IPS DF 6.9 (cell line): ENCODE measurements at regions not wholly inside any gene's neighbourhood (a gene's known extent, or its start where the extent isn't known, plus 50 kb on each side); places are given as distances from the start of the nearest gene placed in this dataset.

Experiments used
- DNase-seq: peaks from one replicate; pipeline ENCODE4 v3.0.0-alpha.2; 2013; ENCODE audit warnings: low read depth, low spot score
- H3K27ac ChIP-seq: one replicate; pipeline ENCODE4 v1.5.1; 2013; ENCODE audit warnings: low read length, control low read depth
- H3K27me3 ChIP-seq: 2 replicates; pipeline ENCODE4 v1.6.1; 2013; ENCODE audit warnings: mild to moderate bottlenecking, low read length; ENCODE audit not compliant: control insufficient read depth, insufficient read depth
- H3K36me3 ChIP-seq: 2 replicates; pipeline ENCODE4 v1.6.1; 2013; ENCODE audit warnings: low read length; ENCODE audit not compliant: control insufficient read depth, insufficient read depth
- H3K4me1 ChIP-seq: 2 replicates; pipeline ENCODE4 v1.6.1; 2013; ENCODE audit warnings: low read length; ENCODE audit not compliant: control insufficient read depth, insufficient read depth
- H3K4me3 ChIP-seq: 2 replicates; pipeline ENCODE4 v1.5.1; 2013; ENCODE audit warnings: mild to moderate bottlenecking, low read length
- H3K9me3 ChIP-seq: 2 replicates; pipeline ENCODE4 v1.6.1; 2013; ENCODE audit warnings: low read length, inconsistent platforms; ENCODE audit not compliant: control insufficient read depth, insufficient read depth
- WGBS: extraction: QIAGEN DNeasy Blood & Tissue Kit; methylation state at CpG from one replicate; pipeline ENCODE4 v1.1.7; 2013; ENCODE audit warnings: mixed read lengths, missing lambda C conversion rate; ENCODE audit not compliant: insufficient read length, insufficient coverage; 5-methylcytosine and 5-hydroxymethylcytosine counted together

DNA sequence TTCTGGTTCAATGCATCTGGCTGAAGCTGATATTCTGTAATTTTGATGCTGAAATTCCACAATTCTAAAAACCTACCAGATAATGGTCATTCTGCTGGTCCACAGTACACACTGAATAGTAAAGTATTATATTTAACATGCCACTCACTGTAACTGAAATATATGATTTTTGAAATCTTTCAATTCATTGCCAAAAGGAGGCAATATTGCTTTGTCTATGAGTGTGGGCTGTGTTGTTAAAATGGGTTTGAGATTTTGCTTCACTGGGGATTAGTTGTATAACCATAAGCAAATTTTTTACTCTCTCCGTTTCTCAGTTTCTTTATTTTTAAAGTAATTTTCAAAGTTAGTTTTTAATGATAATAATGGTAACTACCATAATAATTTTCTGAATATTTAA lies 1404.1 kb upstream of the IGFBP7 start:
- DNase-seq: no peak
- Histone ChIP-seq H3K4me3 (no peak overlapping the region), H3K27ac (no peak overlapping the region), H3K4me1 (no peaks in the 10 kb centered on the region), H3K36me3 (no peaks in the 10 kb centered on the region), H3K9me3 (no peaks in the 10 kb centered on the region), H3K27me3 (no peaks in the 10 kb centered on the region)
- no CpG with 5 or more reads among the region's 1 CpG for WGBS

DNA sequence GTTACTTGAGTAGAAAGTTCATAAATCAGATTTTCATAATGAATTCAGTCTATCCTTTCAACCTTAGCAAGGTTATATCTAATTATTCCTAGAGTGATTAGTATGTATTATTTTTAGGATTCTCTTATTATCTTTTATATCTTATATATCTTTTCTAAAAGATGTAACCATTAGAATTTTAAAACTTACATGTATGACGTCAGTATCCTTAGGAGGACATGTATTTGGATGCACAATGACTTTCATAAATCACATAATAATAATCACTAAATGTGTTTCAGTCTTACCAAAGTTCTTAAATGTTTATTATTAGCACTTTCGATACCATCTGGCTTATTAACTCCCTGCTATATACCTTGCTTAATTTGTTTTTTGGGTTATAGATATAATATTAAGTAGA lies 1400.5 kb upstream of the IGFBP7 start:
- Histone ChIP-seq H3K9me3 (no peaks in the 10 kb centered on the region), H3K36me3 (no peaks in the 10 kb centered on the region), H3K4me3 (no peak overlapping the region), H3K4me1 (no peaks in the 10 kb centered on the region), H3K27ac (no peak overlapping the region), H3K27me3 (no peaks in the 10 kb centered on the region)
- DNase-seq: no peak
- WGBS: no CpG with 5 or more reads among the region's 2 CpGs

DNA sequence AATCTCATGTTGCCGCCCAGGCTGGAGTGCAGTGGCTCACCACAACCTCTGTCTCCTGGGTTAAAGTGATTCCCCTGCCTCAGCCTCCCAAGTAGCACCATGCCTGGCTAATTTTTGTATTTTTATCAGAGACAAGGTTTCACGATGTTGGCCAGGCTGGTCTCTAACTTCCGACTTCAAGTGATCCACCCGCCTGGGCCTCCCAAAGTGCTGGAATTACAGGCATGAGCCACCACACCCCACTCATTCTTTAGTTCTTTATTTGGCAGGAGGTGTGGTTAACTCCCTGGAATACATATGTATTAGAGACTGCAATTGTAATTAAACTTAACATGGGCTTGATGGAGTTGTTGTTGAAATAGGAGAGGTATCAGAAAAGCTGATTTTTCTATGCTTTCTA lies 1396.9 kb upstream of the IGFBP7 start:
- Histone ChIP-seq H3K9me3 (no peaks in the 10 kb centered on the region), H3K27ac (no peak overlapping the region), H3K36me3 (no peaks in the 10 kb centered on the region), H3K4me3 (no peak overlapping the region), H3K4me1 (no peaks in the 10 kb centered on the region), H3K27me3 (no peaks in the 10 kb centered on the region)
- no peak for DNase-seq
- WGBS: no CpG with 5 or more reads among the region's 4 CpGs

DNA sequence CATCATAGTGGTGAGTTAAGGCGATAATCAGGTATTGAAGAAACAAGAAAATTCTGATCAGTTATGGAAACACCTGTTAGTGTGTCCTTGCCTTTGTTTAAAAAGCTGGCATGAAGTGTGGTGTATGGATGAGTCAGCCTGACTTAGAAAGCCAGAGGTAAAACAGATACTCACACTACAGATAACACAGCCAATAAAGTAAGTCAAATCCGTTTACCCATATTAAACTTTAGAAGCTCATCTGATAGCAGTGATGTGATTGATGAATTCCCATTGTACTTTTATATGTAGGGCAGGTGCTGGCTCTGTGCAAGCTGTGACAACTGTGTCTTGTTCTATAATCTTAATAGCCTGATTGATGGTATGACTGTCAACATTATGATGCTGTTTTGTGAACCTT lies 1392.7 kb upstream of the IGFBP7 start:
- no peaks in the 10 kb centered on the region for H3K27me3 ChIP-seq
- no peaks in the 10 kb centered on the region for H3K4me1 ChIP-seq
- no peak overlapping the region for H3K4me3 ChIP-seq
- H3K9me3 ChIP-seq: no peaks in the 10 kb centered on the region
- DNase-seq: no peak
- no peaks in the 10 kb centered on the region for H3K36me3 ChIP-seq
- WGBS: no CpG with 5 or more reads among the region's 2 CpGs
- no peak overlapping the region for H3K27ac ChIP-seq

DNA sequence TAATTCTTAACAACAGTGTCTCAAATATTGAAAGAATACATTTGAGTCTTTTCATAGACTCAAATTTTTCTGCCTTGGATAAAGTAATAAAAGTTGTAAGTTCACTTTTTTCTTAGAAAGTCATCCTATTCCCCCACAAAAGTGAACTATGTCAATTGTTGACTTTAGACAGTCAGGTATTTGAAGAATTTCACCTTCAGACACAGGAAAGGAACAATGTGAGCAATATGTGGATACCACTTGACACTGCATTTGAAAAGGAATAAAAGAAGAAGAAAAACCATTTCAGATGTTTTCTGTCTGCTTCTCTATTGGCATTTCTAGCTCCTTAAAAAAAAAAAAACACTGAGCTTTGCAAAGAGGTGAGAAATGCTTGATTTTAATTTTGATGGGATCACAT lies 1389.0 kb upstream of the IGFBP7 start:
- no peak overlapping the region for H3K4me3 ChIP-seq
- DNase-seq: no peak
- H3K27me3 ChIP-seq: no peaks in the 10 kb centered on the region
- no peak overlapping the region for H3K27ac ChIP-seq
- no peaks in the 10 kb centered on the region for H3K9me3 ChIP-seq
- no peaks in the 10 kb centered on the region for H3K4me1 ChIP-seq
- no peaks in the 10 kb centered on the region for H3K36me3 ChIP-seq

DNA sequence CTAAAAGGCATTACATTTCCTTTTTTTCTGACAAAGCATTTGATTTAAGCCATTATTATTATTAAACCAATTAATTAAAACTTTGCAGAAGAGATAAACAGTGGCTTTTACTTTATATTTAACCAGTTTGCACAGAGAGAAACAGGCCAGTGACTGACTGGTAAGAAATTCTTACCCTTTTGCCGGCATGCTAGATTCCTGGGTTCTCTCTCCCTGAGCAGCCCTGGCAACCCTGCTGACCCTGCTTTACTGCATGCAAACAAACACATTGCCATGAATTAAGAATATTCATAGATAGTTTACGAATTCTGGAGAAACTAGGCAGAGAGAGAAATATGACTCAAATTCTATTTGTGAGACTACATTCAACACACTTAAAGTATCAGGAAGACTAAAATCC lies 1381.4 kb upstream of the IGFBP7 start:
- Histone ChIP-seq H3K4me1 (no peaks in the 10 kb centered on the region), H3K36me3 (no peaks in the 10 kb centered on the region), H3K9me3 (no peaks in the 10 kb centered on the region), H3K27me3 (no peaks in the 10 kb centered on the region), H3K27ac (no peak overlapping the region), H3K4me3 (no peak overlapping the region)
- WGBS: no CpG with 5 or more reads among the region's 2 CpGs
- no peak for DNase-seq

DNA sequence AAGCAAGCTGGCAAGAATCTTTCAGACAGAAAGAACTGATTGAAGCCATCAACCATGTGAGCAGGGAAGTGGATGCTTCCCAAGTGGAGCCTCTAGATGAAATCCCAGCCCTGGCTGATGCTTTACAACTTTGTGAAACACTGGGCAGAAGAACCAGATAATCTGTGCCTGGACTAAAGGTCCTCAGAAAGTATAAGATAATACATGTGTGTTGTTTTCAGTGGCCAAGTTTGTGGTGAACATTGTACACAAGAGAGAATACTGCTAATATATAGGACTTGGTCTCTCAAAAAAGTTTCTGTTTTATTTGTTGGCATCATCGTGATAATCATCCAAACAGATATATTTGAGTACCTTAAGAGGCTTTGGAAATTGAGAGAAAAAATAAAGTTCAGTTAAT lies 1367.8 kb upstream of the IGFBP7 start:
- H3K4me3 ChIP-seq: no peak overlapping the region
- DNase-seq: no peak
- no peak overlapping the region for H3K27ac ChIP-seq
- no CpG with 5 or more reads among the region's 1 CpG for WGBS
- H3K9me3 ChIP-seq: no peaks in the 10 kb centered on the region
- no peaks in the 10 kb centered on the region for H3K4me1 ChIP-seq
- H3K36me3 ChIP-seq: no peaks in the 10 kb centered on the region
- no peaks in the 10 kb centered on the region for H3K27me3 ChIP-seq

DNA sequence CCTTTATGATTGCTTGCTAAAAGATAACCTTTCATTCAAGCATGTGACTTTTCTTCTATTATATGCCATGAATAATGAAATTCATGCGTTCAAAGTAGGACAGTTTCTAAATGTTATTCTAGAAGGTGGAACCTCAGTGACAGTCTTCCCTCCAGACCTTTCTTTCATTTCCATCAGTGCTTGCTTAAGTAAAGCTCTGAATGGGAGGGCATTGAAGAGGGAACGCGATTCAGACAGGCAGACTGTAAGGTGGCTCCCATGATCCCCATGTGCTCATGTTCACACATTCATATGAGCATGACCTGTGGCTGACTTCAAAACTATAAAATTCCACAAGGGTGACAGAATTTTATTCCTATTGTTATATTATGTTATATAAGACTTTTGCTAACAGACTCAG lies 1367.3 kb upstream of the IGFBP7 start:
- H3K27ac ChIP-seq: no peak overlapping the region
- DNase-seq: no peak
- no peaks in the 10 kb centered on the region for H3K4me1 ChIP-seq
- H3K27me3 ChIP-seq: no peaks in the 10 kb centered on the region
- no peaks in the 10 kb centered on the region for H3K9me3 ChIP-seq
- WGBS: no CpG with 5 or more reads among the region's 3 CpGs
- H3K4me3 ChIP-seq: no peak overlapping the region
- no peaks in the 10 kb centered on the region for H3K36me3 ChIP-seq

DNA sequence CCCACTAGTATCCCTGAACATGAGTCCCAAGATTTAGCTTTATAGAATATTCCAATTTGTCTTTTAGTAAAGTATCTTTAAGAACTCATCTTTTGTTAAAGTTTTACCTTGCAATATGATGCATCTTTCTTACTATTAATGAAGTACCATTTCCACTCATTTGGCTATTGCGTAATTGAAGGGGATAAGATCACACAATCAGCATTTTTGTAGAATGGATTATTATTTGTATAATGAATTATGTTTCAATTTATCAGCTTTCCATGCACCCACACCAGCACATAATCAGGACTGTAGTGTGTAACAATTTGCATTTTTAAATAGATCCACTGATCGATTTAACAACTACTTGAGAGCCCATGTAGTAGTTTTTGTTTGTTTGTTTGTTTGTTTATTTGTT lies 1364.9 kb upstream of the IGFBP7 start:
- Histone ChIP-seq H3K27ac (no peak overlapping the region), H3K4me1 (no peaks in the 10 kb centered on the region), H3K27me3 (no peaks in the 10 kb centered on the region), H3K9me3 (no peaks in the 10 kb centered on the region), H3K36me3 (no peaks in the 10 kb centered on the region), H3K4me3 (no peak overlapping the region)
- no peak for DNase-seq
- no CpG with 5 or more reads among the region's 2 CpGs for whole genome bisulfite sequencing

DNA sequence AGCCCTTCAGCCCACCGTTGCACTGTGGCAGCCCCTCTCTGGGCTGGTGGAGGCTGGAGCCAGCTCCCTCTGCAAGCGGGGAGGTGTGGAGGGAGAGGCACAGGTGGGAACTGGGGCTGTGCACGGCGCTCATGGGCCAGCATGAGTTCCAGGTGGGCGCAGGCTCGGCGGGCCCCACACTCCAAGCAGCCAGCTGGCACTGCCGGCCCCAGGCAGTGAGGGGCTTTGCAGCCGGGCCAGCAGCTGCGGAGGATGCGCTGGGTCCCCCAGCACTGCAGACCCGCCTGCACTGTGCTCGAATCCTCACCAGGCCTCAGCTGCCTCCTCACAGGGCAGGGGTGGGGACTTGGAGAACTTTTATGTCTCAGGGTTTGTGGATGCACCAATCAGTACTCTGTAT lies 1354.8 kb upstream of the IGFBP7 start:
- Histone ChIP-seq H3K4me3 (no peak overlapping the region), H3K27me3 (no peaks in the 10 kb centered on the region), H3K27ac (no peak overlapping the region), H3K36me3 (no peaks in the 10 kb centered on the region), H3K4me1 (no peaks in the 10 kb centered on the region), H3K9me3 (no peaks in the 10 kb centered on the region)
- WGBS: no CpG with 5 or more reads among the region's 13 CpGs
- DNase-seq: no peak

DNA sequence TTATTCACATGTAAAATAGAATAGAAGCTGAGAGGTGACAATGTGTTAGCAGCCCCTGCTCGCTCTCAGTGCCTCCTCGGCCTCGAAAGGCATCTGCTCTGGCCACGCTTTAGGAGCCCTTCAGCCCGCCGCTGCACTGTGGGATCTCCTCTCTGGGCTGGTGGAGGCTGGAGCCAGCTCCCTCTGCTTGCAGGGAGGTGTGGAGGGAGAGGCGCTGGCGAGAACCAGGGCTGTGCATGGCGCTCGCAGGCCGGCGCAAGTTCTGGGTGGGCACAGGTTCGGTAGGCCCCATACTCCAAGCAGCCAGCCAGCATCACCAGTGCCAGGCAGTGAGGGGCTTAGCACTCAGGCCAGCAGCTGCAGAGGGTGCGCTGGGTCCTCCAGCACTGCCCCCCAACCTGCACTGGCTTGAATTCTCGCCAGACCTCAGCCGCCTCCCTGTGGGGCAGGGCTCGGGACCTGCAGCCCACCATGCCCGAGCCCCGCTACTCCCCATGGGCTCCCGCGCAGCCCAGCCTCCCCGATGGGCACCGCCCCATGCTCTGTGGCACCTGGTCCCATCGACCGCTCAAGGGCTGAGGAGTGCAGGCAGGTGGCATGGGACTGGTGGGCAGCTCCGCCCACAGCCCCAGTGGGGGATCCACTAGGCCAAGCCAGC lies 1346.7 kb upstream of the IGFBP7 start:
- H3K27ac ChIP-seq: no peak overlapping the region
- H3K9me3 ChIP-seq: no peaks in the 10 kb centered on the region; the same call in 1 of the 2 replicates
- H3K27me3 ChIP-seq: no peaks in the 10 kb centered on the region
- DNase-seq: no peak
- no peaks in the 10 kb centered on the region for H3K36me3 ChIP-seq
- H3K4me3 ChIP-seq: no peak overlapping the region
- WGBS: no CpG with 5 or more reads among the region's 26 CpGs
- no peaks in the 10 kb centered on the region for H3K4me1 ChIP-seq
